Caco-2 (cell line): ENCODE measurements at regions not wholly inside any gene's neighbourhood (a gene's known extent, or its start where the extent isn't known, plus 50 kb on each side); places are given as distances from the start of the nearest gene placed in this dataset.

Experiments used
- BruUV-seq: library from RNA; stranded (reverse); fragments of 400-500 nt; replicated peaks from 2 replicates; lab custom pipeline; 2021; lab: Mats Ljungman, UMichigan
- CTCF ChIA-PET: fragments of 300-600 bp; sonication (Branson Sonifier 250); formaldehyde crosslinking; loops from one replicate; lab custom pipeline; 2022; ENCODE audit warnings: antibody characterized with exemption; lab: Charles Lee
- POLR2A ChIA-PET: fragments of 300-600 bp; sonication (Branson Sonifier 250); formaldehyde crosslinking; loops from one replicate; lab custom pipeline; 2022; ENCODE audit warnings: antibody characterized with exemption; lab: Charles Lee
- DNase-seq, 2 experiments: peaks; one replicate each; pipeline versions ENCODE4 v3.0.0 to v3.0.0-alpha.2; 2020 to 2022
- H3K27me3 ChIP-seq: replicated peaks from 2 replicates; pipeline ENCODE4 v1.6.0; 2011; ENCODE audit warnings: low read length; ENCODE audit not compliant: control insufficient read depth, insufficient read depth
- H3K36me3 ChIP-seq: 2 replicates; pipeline ENCODE4 v1.5.1; 2011; ENCODE audit warnings: low read length; ENCODE audit not compliant: control insufficient read depth, insufficient read depth
- H3K4me1 ChIP-seq: fragments of 250-450 bp; sonication (Bioruptor Pico); 2 replicates; pipeline ENCODE4 v1.5.1; 2020; ENCODE audit warnings: mild to moderate bottlenecking
- H3K4me3 ChIP-seq: 2 replicates; pipeline ENCODE4 v1.5.1; 2011; ENCODE audit warnings: low read depth, mild to moderate bottlenecking, control low read depth, low read length
- H3K9me3 ChIP-seq: fragments of 250-450 bp; sonication (Bioruptor Pico); 2 replicates; pipeline ENCODE4 v1.5.1; 2020; ENCODE audit warnings: mild to moderate bottlenecking, moderate library complexity
- H3K27ac Mint-ChIP-seq: one replicate; pipeline ENCODE4 v1.8.0; 2022; ENCODE audit warnings: mixed read lengths; ENCODE audit not compliant: unreplicated experiment
- H3K27me3 Mint-ChIP-seq: one replicate; pipeline ENCODE4 v1.8.0; 2022; ENCODE audit warnings: mixed read lengths; ENCODE audit not compliant: insufficient read depth, unreplicated experiment
- H3K36me3 Mint-ChIP-seq: one replicate; pipeline ENCODE4 v1.8.0; 2022; ENCODE audit warnings: mild to moderate bottlenecking, mixed read lengths; ENCODE audit not compliant: insufficient read depth, unreplicated experiment
- H3K4me1 Mint-ChIP-seq: one replicate; pipeline ENCODE4 v1.8.0; 2022; ENCODE audit warnings: low read depth, mixed read lengths; ENCODE audit not compliant: unreplicated experiment
- H3K4me3 Mint-ChIP-seq: one replicate; pipeline ENCODE4 v1.8.0; 2022; ENCODE audit warnings: mild to moderate bottlenecking, moderate library complexity, mixed read lengths; ENCODE audit not compliant: unreplicated experiment
- H3K9me3 Mint-ChIP-seq: one replicate; pipeline ENCODE4 v1.8.0; 2022; ENCODE audit warnings: mixed read lengths; ENCODE audit not compliant: unreplicated experiment
- intact Hi-C: fragments of 100-400 bp; cut with micrococcal nuclease; formaldehyde crosslinking; loops from one replicate; pipeline ENCODE4 v1.10.0; 2022; ENCODE audit not compliant: unreplicated experiment
- TF ChIP-seq, protein P1 (sequence below), 2 experiments: fragments of 200-600 bp in 1 of 2; IDR thresholded peaks; 1 replicate in 1 of 2; 2 replicates in 1 of 2; pipeline versions ENCODE4 v1.5.1 to v1.8.0; 2011 to 2022; ENCODE audit warnings: antibody characterized with exemption in 1 of 2, control low read depth in 1 of 2, inconsistent platforms in 1 of 2, low read depth in 1 of 2, low read length in 1 of 2, mild to moderate bottlenecking in 1 of 2, moderate library complexity in 1 of 2; ENCODE audit not compliant: insufficient read depth in 1 of 2, severe bottlenecking in 1 of 2, unreplicated experiment in 1 of 2

DNA sequence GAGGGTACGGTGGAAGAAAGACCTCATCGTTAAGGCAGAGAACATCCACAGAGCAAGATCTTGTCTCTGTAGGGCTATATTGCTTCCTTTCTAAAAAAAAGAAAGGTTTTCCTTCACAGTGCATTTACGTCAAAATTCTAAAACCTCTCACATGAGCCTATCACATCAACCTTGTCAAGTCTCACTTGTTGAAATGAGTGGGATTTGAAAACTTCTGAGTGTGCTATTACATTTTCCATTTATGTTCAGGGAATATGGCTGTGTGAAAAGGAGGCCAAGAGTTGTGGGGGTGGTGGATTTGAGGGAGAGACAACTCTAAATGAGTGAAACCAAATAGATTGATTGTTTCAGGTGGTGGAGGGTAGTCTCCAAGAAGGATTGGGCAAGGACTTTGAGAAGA is 147.1 kb upstream of the MPDZ start:
- no peak overlapping the region for H3K27ac Mint-ChIP-seq
- no peaks in the 10 kb centered on the region for H3K36me3 Mint-ChIP-seq
- no peaks in the 10 kb centered on the region for H3K9me3 ChIP-seq
- no peaks in the 10 kb centered on the region for H3K36me3 ChIP-seq
- no peak overlapping the region for H3K4me3 ChIP-seq
- no peak for DNase-seq
- no peaks in the 10 kb centered on the region for H3K27me3 Mint-ChIP-seq
- no peaks in the 10 kb centered on the region for H3K9me3 Mint-ChIP-seq
- no peaks in the 10 kb centered on the region for H3K4me1 Mint-ChIP-seq
- H3K4me1 ChIP-seq = no peaks in the 10 kb centered on the region
- no peak overlapping the region for H3K4me3 Mint-ChIP-seq
- H3K27me3 ChIP-seq = no peaks in the 10 kb centered on the region
- TF ChIP-seq, protein P1, sequence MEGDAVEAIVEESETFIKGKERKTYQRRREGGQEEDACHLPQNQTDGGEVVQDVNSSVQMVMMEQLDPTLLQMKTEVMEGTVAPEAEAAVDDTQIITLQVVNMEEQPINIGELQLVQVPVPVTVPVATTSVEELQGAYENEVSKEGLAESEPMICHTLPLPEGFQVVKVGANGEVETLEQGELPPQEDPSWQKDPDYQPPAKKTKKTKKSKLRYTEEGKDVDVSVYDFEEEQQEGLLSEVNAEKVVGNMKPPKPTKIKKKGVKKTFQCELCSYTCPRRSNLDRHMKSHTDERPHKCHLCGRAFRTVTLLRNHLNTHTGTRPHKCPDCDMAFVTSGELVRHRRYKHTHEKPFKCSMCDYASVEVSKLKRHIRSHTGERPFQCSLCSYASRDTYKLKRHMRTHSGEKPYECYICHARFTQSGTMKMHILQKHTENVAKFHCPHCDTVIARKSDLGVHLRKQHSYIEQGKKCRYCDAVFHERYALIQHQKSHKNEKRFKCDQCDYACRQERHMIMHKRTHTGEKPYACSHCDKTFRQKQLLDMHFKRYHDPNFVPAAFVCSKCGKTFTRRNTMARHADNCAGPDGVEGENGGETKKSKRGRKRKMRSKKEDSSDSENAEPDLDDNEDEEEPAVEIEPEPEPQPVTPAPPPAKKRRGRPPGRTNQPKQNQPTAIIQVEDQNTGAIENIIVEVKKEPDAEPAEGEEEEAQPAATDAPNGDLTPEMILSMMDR (IDR thresholded peaks at IDR 0.05; ENCODE audit: insufficient read depth in 1 of 2, low read depth in 1 of 2, low read length in 1 of 2, severe bottlenecking in 1 of 2, unreplicated experiment in 1 of 2) = no peak
- ChIA-PET CTCF (no interaction called here), POLR2A (no interaction called here)
- intact Hi-C loops = loop anchor here (1.0 to 2.0 kb wide), 3 partner anchors 262 to 1002 kb away; no protein-coding TSS in a partner anchor
- BruUV-seq = no TSS peak

DNA sequence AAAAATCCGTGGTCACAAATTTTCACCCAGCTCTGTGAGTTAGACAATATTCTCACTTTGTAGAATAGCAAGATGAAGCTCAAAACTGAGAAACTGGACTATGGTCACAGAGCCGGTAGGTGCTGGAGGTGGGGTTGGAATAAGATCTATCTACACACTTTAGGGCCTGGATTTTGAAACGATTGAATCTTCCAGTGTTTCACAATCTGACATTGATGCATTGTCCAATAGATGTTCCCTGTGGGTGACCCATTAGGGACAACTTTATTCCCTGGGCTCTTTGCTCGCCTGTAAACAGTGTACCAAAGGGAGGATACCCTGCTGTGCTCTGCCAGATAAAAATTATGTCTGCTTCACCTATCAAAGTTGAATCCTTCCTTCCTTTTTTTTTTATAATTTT is 145.4 kb upstream of the MPDZ start:
- no TSS peak for BruUV-seq
- no peak for DNase-seq
- Mint-ChIP-seq H3K4me1 (no peaks in the 10 kb centered on the region), H3K36me3 (no peaks in the 10 kb centered on the region), H3K27ac (no peak overlapping the region), H3K27me3 (no peaks in the 10 kb centered on the region), H3K4me3 (no peak overlapping the region), H3K9me3 (no peaks in the 10 kb centered on the region)
- ChIA-PET CTCF (no interaction called here), POLR2A (no interaction called here)
- TF ChIP-seq, protein P1 (IDR thresholded peaks at IDR 0.05; ENCODE audit: insufficient read depth in 1 of 2, low read depth in 1 of 2, low read length in 1 of 2, severe bottlenecking in 1 of 2, unreplicated experiment in 1 of 2) = no peak
- Histone ChIP-seq H3K4me1 (no peaks in the 10 kb centered on the region), H3K9me3 (no peaks in the 10 kb centered on the region), H3K4me3 (no peak overlapping the region), H3K36me3 (no peaks in the 10 kb centered on the region), H3K27me3 (no peaks in the 10 kb centered on the region)
- intact Hi-C loops = no loop called here

DNA sequence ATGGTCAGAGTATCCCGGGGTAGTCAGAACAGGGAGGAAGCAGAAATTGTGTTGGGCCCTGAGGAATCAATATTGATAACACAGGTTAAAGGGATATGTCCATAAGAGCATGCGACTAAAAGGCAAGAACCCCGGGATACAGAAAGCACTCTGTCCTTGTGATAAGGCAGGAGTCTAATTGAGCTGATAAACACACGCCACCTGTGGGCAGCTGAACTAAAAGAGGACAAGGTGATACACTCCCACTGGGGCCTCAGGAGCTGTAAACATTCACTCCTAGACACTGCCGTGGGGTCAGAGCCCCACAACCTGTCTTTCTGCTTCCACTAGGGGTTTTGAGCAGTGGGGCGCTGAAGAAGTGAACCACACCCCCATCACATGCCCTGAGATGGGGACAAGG is 144.7 kb upstream of the MPDZ start:
- no peaks in the 10 kb centered on the region for H3K9me3 ChIP-seq
- TF ChIP-seq, protein P1 (IDR thresholded peaks at IDR 0.05; ENCODE audit: insufficient read depth in 1 of 2, low read depth in 1 of 2, low read length in 1 of 2, severe bottlenecking in 1 of 2, unreplicated experiment in 1 of 2) = no peak
- H3K27me3 Mint-ChIP-seq = no peaks in the 10 kb centered on the region
- H3K4me3 ChIP-seq = no peak overlapping the region
- no peaks in the 10 kb centered on the region for H3K4me1 Mint-ChIP-seq
- no peaks in the 10 kb centered on the region for H3K4me1 ChIP-seq
- H3K9me3 Mint-ChIP-seq = no peaks in the 10 kb centered on the region
- no peak overlapping the region for H3K27ac Mint-ChIP-seq
- no TSS peak for BruUV-seq
- no peak for DNase-seq
- H3K4me3 Mint-ChIP-seq = no peak overlapping the region
- ChIA-PET POLR2A (no interaction called here), CTCF (no interaction called here)
- no peaks in the 10 kb centered on the region for H3K27me3 ChIP-seq
- H3K36me3 ChIP-seq = no peaks in the 10 kb centered on the region
- intact Hi-C loops = no loop called here
- H3K36me3 Mint-ChIP-seq = no peaks in the 10 kb centered on the region
